Activated naive CD4-positive, alpha-beta T cell treated with anti-CD3 and anti-CD28 coated beads for 36 hours (primary cell): ENCODE measurements at regions not wholly inside any gene's neighbourhood (a gene's known extent, or its start where the extent isn't known, plus 50 kb on each side); places are given as distances from the start of the nearest gene placed in this dataset.

Experiments
- CTCF ChIA-PET: fragments of 350-600 bp; sonication (Branson Sonifier 250); formaldehyde crosslinking; loops from one replicate; lab custom pipeline; 2021; ENCODE audit warnings: antibody characterized with exemption; lab: Charles Lee
- DNase-seq: peaks from one replicate; pipeline ENCODE4 v3.0.0-alpha.2; 2020
- H3K27ac Mint-ChIP-seq: one replicate; pipeline ENCODE4 v1.8.0; 2021; ENCODE audit warnings: mild to moderate bottlenecking, mixed read lengths
- H3K27me3 Mint-ChIP-seq: one replicate; pipeline ENCODE4 v1.8.0; 2021; ENCODE audit warnings: low read depth, mixed read lengths
- H3K36me3 Mint-ChIP-seq: one replicate; pipeline ENCODE4 v1.8.0; 2021; ENCODE audit warnings: low read depth, mixed read lengths
- H3K4me1 Mint-ChIP-seq: one replicate; pipeline ENCODE4 v1.8.0; 2021; ENCODE audit warnings: low read depth, mixed read lengths
- H3K4me3 Mint-ChIP-seq: one replicate; pipeline ENCODE4 v1.8.0; 2021; ENCODE audit warnings: mild to moderate bottlenecking, moderate library complexity, mixed read lengths
- H3K9me3 Mint-ChIP-seq: one replicate; pipeline ENCODE4 v1.8.0; 2021; ENCODE audit warnings: mixed read lengths
- intact Hi-C: fragments of 100-400 bp; cut with micrococcal nuclease; formaldehyde crosslinking; loops from one replicate; pipeline ENCODE4 v1.15.1; 2023

DNA sequence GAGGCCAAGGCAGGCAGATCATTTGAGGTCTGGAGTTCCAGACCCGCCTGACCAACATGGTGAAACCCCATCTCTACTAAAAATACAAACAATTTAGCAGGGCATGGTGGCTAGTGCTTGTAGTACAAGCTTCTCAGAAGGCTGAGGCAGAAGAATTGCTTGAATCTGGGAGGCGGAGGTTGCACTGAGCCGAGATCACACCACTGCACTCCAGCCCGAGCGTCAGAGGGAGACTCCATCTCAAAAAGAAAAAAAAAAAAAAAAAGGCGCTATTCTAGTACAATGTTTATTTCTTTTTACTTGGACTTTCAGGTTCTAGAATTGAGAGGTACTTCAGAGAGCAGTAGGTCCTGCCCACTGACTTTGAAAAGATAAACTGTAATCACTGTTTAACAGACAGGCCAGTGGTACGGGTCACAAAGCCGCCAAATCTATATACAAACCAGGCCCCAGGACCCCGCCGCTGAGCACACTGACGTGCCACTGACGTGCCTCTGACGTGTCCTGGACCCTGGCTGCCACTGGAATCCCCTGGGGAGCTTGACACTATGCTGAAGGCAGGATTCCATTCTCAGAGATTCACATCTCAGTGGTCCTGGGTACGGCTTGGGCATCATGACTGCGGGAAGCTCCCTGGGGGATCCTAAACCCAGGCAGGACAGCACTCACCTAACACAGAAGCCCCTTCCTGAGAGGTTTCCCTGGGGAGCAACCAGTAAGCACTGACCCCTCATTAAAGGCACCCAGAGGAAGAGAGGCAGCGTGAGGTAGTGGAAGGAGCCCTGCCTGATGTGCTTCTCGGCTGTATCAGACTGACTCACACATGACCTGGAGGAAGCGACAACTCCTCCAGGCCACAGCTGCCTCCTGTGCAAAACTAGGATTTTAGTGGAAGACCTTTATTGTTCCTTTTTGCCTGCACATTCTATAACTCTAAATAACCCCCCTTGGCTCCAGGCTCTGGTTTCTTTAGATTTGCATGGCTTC lies 197.8 kb upstream of the MEIS1 start:
- Mint-ChIP-seq H3K9me3 (no peaks in the 10 kb centered on the region), H3K27ac (no peak overlapping the region), H3K4me1 (no peaks in the 10 kb centered on the region), H3K27me3 (no peaks in the 10 kb centered on the region), H3K36me3 (no peaks in the 10 kb centered on the region), H3K4me3 (no peak overlapping the region)
- DNase-seq = no peak
- CTCF ChIA-PET = no interaction called here
- intact Hi-C loops = no loop called here

GRCh38 chr2:66236067-66236685 lies 198.7 kb upstream of the MEIS1 start:
- intact Hi-C loops = no loop called here
- CTCF ChIA-PET = no interaction called here
- DNase-seq = no peak
- no peaks in the 10 kb centered on the region for H3K27me3 Mint-ChIP-seq
- H3K4me3 Mint-ChIP-seq = no peak overlapping the region
- no peak overlapping the region for H3K27ac Mint-ChIP-seq
- no peaks in the 10 kb centered on the region for H3K36me3 Mint-ChIP-seq
- no peaks in the 10 kb centered on the region for H3K4me1 Mint-ChIP-seq
- no peaks in the 10 kb centered on the region for H3K9me3 Mint-ChIP-seq

DNA sequence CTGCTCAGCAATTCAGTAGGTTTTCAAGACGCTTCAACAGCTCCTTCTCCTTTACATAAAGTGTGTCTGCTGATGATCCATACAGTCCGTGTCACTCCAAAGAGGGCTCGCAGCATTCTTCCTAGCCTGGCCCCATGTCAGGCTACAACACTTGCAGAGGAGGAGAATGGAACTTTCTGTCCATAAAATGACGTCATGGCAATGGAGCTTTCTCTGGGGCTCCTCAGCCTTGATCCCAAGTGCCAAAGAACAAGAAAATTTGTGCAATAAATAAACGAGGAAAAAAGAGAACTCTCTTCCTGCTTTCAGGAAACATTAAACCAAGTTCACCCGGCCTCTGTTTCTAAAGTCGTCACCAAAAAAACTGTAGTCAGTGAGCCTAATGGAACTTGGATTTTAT lies 199.5 kb upstream of the MEIS1 start:
- CTCF ChIA-PET = interaction anchor here (0.6 kb wide), 1 partner anchor 1368 kb away, joined by 3 read pairs; no protein-coding TSS in a partner anchor
- Mint-ChIP-seq H3K27ac (no peak overlapping the region), H3K9me3 (no peaks in the 10 kb centered on the region), H3K4me3 (no peak overlapping the region), H3K4me1 (no peaks in the 10 kb centered on the region), H3K36me3 (no peaks in the 10 kb centered on the region), H3K27me3 (no peaks in the 10 kb centered on the region)
- no peak for DNase-seq
- intact Hi-C loops = no loop called here

DNA sequence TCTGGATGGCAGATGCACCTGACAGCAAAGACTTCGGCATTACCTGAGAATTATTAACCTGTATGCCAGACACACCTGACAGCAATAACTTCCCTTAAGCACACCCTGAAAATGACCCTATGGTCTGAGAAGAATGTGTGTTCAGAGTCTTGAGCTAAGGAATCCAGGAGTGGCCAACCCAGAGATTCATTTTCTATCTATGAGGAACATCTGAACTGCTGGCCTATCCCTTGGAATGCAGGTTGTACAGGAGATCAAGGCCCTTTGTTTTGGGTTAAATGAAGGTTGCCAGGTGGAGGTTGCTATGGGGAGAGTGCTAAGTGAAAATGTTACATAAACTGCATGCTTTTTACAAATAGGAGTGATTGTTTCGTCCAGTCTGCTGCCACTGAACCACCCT lies 200.9 kb upstream of the MEIS1 start:
- H3K4me1 Mint-ChIP-seq = no peaks in the 10 kb centered on the region
- CTCF ChIA-PET = no interaction called here
- no peaks in the 10 kb centered on the region for H3K36me3 Mint-ChIP-seq
- DNase-seq = no peak
- no peaks in the 10 kb centered on the region for H3K9me3 Mint-ChIP-seq
- intact Hi-C loops = no loop called here
- H3K27ac Mint-ChIP-seq = no peak overlapping the region
- H3K27me3 Mint-ChIP-seq = no peaks in the 10 kb centered on the region
- no peak overlapping the region for H3K4me3 Mint-ChIP-seq

- intact Hi-C loops = no loop called here
- Mint-ChIP-seq H3K36me3 (no peaks in the 10 kb centered on the region), H3K4me1 (no peaks in the 10 kb centered on the region), H3K4me3 (no peak overlapping the region), H3K9me3 (no peaks in the 10 kb centered on the region), H3K27me3 (no peaks in the 10 kb centered on the region), H3K27ac (no peak overlapping the region)
- no peak for DNase-seq
- CTCF ChIA-PET = no interaction called here
Observed at GRCh38 chr2:66228128-66228547, 206.8 kb upstream of the MEIS1 start.

DNA sequence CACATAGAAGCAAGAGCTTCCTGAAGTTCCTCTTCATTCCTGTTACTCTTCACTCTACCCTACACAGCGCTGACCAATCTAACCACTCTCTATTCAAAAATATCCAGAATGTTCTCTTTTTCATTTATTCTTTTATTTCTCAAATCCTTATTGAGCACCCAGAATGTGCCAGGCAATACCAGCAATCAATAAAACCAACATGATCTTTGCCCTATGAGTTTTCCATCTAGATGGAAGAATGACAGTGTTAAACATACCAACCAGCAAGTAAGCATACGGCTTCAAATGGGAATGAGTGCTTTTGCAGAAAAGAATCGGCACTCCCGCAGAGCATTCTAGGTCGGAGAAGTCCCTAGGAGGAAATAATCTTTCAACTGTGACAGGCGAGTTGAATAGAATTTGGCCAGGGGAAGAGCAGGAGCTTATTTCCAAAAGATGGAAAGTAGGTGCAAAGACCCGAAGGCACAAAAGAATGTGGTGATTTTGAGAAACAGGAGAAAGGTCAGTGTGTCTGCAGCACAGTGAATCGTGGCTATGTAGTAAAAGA lies 217.8 kb upstream of the MEIS1 start:
- Mint-ChIP-seq H3K4me1 (no peaks in the 10 kb centered on the region), H3K9me3 (peaks cover 5% of the 10 kb centered on the region), H3K27ac (no peak overlapping the region), H3K27me3 (no peaks in the 10 kb centered on the region), H3K4me3 (no peak overlapping the region), H3K36me3 (no peaks in the 10 kb centered on the region)
- intact Hi-C loops = no loop called here
- no peak for DNase-seq
- CTCF ChIA-PET = no interaction called here

DNA sequence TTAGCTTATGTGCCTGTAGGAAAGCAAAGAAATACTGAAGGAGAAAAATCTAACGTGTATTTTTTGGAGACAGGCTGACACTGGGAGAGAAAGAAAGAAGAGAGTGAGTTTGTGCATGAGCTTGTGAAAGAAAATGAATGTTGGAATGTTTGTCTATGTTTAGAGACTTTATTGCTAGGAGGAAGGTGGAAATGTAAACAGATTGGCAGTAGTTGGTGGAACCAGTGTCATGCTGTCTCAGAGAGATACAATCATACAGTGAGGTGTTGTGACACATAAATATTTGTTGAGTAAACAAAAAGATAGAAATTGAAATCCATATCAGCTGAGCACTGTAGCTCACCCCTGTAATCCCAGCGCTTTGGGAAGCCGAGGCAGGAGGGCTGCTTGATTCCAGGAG lies 222.2 kb upstream of the MEIS1 start:
- intact Hi-C loops = no loop called here
- Mint-ChIP-seq H3K36me3 (no peaks in the 10 kb centered on the region), H3K9me3 (peaks cover 7% of the 10 kb centered on the region), H3K4me3 (no peak overlapping the region), H3K27me3 (no peaks in the 10 kb centered on the region), H3K4me1 (no peaks in the 10 kb centered on the region), H3K27ac (no peak overlapping the region)
- CTCF ChIA-PET = no interaction called here
- DNase-seq = no peak

DNA sequence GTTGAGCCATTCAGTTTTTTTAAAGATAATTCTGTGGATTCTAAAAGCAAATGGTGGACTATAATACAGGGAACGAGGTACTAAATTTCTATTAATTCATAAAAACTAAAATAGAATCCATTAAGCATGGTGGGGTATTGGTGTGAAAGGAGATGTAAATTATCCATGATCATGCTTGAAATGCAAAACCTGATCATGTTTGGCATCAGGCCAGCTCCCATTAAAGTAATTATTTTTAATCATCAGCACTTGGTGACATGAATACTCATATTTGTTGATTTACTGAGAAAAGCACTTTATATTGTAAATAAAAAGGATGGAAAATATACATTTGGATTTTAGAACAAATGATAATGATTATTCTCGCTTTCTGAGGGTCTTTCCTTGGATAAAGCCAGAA lies 232.3 kb upstream of the MEIS1 start:
- intact Hi-C loops = no loop called here
- H3K27me3 Mint-ChIP-seq = peaks cover 2% of the 10 kb centered on the region
- H3K4me1 Mint-ChIP-seq = no peaks in the 10 kb centered on the region
- H3K36me3 Mint-ChIP-seq = no peaks in the 10 kb centered on the region
- no peak for DNase-seq
- no peaks in the 10 kb centered on the region for H3K9me3 Mint-ChIP-seq
- H3K4me3 Mint-ChIP-seq = no peak overlapping the region
- CTCF ChIA-PET = no interaction called here
- H3K27ac Mint-ChIP-seq = no peak overlapping the region

DNA sequence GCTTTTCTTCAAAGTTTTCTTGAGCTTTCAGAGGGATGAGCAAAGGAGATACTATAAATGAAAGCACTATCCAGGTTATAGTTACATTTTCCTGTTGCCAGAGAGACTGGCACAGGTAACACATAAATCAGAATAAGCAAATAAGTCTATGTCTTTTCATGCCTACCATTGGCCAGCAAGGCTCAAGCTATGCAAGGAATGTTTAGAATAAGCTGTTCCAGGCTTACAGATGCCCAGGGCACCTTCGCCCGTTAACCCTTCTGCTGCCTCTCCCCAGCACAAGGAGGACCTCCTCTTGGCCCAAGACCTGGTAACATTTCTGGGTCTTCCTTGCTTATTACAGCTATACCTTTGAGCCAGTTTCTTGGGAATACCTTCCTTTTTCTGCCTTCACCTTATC lies 233.7 kb upstream of the MEIS1 start:
- H3K4me1 Mint-ChIP-seq = no peaks in the 10 kb centered on the region
- peaks cover 3% of the 10 kb centered on the region for H3K9me3 Mint-ChIP-seq
- H3K27ac Mint-ChIP-seq = no peak overlapping the region
- CTCF ChIA-PET = no interaction called here
- H3K36me3 Mint-ChIP-seq = no peaks in the 10 kb centered on the region
- no peak for DNase-seq
- intact Hi-C loops = no loop called here
- H3K4me3 Mint-ChIP-seq = no peak overlapping the region
- H3K27me3 Mint-ChIP-seq = peaks cover 2% of the 10 kb centered on the region

GRCh38 chr2:66198873-66199272 lies 236.1 kb upstream of the MEIS1 start:
- no peaks in the 10 kb centered on the region for H3K36me3 Mint-ChIP-seq
- H3K27ac Mint-ChIP-seq = no peak overlapping the region
- intact Hi-C loops = no loop called here
- H3K9me3 Mint-ChIP-seq = peaks cover 3% of the 10 kb centered on the region
- no peaks in the 10 kb centered on the region for H3K4me1 Mint-ChIP-seq
- DNase-seq = no peak
- peaks cover 2% of the 10 kb centered on the region for H3K27me3 Mint-ChIP-seq
- H3K4me3 Mint-ChIP-seq = no peak overlapping the region
- CTCF ChIA-PET = no interaction called here

GRCh38 chr2:66192888-66193287 lies 242.0 kb upstream of the MEIS1 start:
- CTCF ChIA-PET = no interaction called here
- no peaks in the 10 kb centered on the region for H3K4me1 Mint-ChIP-seq
- H3K9me3 Mint-ChIP-seq = peaks cover 3% of the 10 kb centered on the region
- no peak overlapping the region for H3K27ac Mint-ChIP-seq
- no peak for DNase-seq
- intact Hi-C loops = no loop called here
- no peaks in the 10 kb centered on the region for H3K36me3 Mint-ChIP-seq
- H3K27me3 Mint-ChIP-seq = no peaks in the 10 kb centered on the region
- no peak overlapping the region for H3K4me3 Mint-ChIP-seq

GRCh38 chr2:66191311-66191710 lies 243.6 kb upstream of the MEIS1 start:
- no peaks in the 10 kb centered on the region for H3K27me3 Mint-ChIP-seq
- no peak overlapping the region for H3K4me3 Mint-ChIP-seq
- peaks cover 2% of the 10 kb centered on the region for H3K9me3 Mint-ChIP-seq
- intact Hi-C loops = no loop called here
- H3K4me1 Mint-ChIP-seq = no peaks in the 10 kb centered on the region
- H3K27ac Mint-ChIP-seq = no peak overlapping the region
- DNase-seq = no peak
- no peaks in the 10 kb centered on the region for H3K36me3 Mint-ChIP-seq
- CTCF ChIA-PET = no interaction called here

GRCh38 chr2:66189553-66189952 lies 245.4 kb upstream of the MEIS1 start:
- Mint-ChIP-seq H3K36me3 (no peaks in the 10 kb centered on the region), H3K27me3 (no peaks in the 10 kb centered on the region), H3K4me1 (no peaks in the 10 kb centered on the region), H3K4me3 (no peak overlapping the region), H3K27ac (no peak overlapping the region), H3K9me3 (peaks cover 4% of the 10 kb centered on the region)
- no peak for DNase-seq
- intact Hi-C loops = no loop called here
- CTCF ChIA-PET = no interaction called here
